Esophagus squamous epithelium (tissue), 5 donors: ENCODE measurements at regions not wholly inside any gene's neighbourhood (a gene's known extent, or its start where the extent isn't known, plus 50 kb on each side); places are given as distances from the start of the nearest gene placed in this dataset.

Experiments
- DNase-seq: peaks from one replicate; lab custom pipeline; 2025; lab: John Stamatoyannopoulos, UW
- H3K27ac ChIP-seq, 4 donors: fragments of 200-600 bp; sonication (generic); one replicate each; pipeline ENCODE4 v1.5.1; 2016 to 2019; ENCODE audit warnings: mild to moderate bottlenecking in 1 of 4
- H3K27me3 ChIP-seq, 4 donors: fragments of 200-600 bp; sonication (generic); 1 replicate in 3 of 4; 2 replicates in 1 of 4; pipeline versions ENCODE4 v1.5.1 to v1.6.0; 2017 to 2021; ENCODE audit warnings: antibody characterized with exemption in 1 of 4
- H3K36me3 ChIP-seq, 3 donors: fragments of 200-600 bp; sonication (generic); one replicate each; pipeline ENCODE4 v1.5.1; 2016 to 2019
- H3K4me1 ChIP-seq, 3 donors: fragments of 200-600 bp; sonication (generic); one replicate each; pipeline ENCODE4 v1.5.1; 2017 to 2019
- H3K4me3 ChIP-seq, 4 donors: fragments of 200-600 bp; sonication (generic); 1 replicate in 3 of 4; 2 replicates in 1 of 4; pipeline ENCODE4 v1.5.1; 2016 to 2019; ENCODE audit warnings: mild to moderate bottlenecking in 2 of 4, moderate library complexity in 1 of 4
- H3K9me3 ChIP-seq, 3 donors: fragments of 200-600 bp; sonication (generic); one replicate each; pipeline ENCODE4 v1.5.1; 2016 to 2019
- POLR2A ChIP-seq, 4 donors: fragments of 450-650 bp; IDR thresholded peaks; one replicate each; pipeline ENCODE4 v1.6.1; 2017; ENCODE audit warnings: antibody characterized with exemption in 4 of 4, mild to moderate bottlenecking in 4 of 4, moderate library complexity in 3 of 4
- WGBS, 2 donors: methylation state at CpG; one replicate each; pipeline ENCODE4 v1.1.5; 2018; 5-methylcytosine and 5-hydroxymethylcytosine counted together
- intact Hi-C: fragments of 100-400 bp; cut with DNase I; formaldehyde crosslinking; loops from one replicate; pipeline ENCODE4 v1.15.0; 2022
- TF ChIP-seq, protein P1 (sequence below), 6 experiments: fragments of 450-650 bp in 4 of 6; fragments of 200-600 bp in 2 of 6; sonication (generic) in 2 of 6; IDR thresholded peaks; one replicate each; pipeline ENCODE4 v1.5.1; 2016 to 2019; ENCODE audit warnings: antibody characterized with exemption in 6 of 6, mild to moderate bottlenecking in 4 of 6, moderate library complexity in 4 of 6
- donor health status: DM: yes; HTN: yes; CAD: no.

DNA sequence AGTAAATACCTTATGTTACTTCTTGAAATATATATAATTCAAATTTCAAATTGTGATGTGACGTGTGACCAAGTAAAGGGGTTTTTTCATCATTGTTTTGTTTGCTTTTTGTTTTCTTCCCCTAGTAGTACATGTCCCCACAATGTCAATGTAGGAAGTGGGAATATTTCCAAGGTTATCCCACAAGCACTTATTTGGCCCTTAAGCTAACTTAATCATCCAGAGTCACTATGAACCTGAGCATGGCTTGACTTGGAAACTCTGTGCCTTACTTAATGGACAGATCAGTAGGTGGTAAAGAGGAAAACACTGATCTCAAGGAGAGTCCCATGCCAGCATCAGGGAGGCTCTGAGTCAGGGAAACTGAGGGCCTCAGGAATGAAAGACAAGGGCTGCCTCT is 569.3 kb upstream of the IGFBP3 start:
- TF ChIP-seq, protein P1, sequence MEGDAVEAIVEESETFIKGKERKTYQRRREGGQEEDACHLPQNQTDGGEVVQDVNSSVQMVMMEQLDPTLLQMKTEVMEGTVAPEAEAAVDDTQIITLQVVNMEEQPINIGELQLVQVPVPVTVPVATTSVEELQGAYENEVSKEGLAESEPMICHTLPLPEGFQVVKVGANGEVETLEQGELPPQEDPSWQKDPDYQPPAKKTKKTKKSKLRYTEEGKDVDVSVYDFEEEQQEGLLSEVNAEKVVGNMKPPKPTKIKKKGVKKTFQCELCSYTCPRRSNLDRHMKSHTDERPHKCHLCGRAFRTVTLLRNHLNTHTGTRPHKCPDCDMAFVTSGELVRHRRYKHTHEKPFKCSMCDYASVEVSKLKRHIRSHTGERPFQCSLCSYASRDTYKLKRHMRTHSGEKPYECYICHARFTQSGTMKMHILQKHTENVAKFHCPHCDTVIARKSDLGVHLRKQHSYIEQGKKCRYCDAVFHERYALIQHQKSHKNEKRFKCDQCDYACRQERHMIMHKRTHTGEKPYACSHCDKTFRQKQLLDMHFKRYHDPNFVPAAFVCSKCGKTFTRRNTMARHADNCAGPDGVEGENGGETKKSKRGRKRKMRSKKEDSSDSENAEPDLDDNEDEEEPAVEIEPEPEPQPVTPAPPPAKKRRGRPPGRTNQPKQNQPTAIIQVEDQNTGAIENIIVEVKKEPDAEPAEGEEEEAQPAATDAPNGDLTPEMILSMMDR (IDR thresholded peaks at IDR 0.05) = no peak
- no peak for TF ChIP-seq POLR2A (IDR thresholded peaks at IDR 0.05)
- peaks cover 0 to 5% (median 0%) of the 10 kb centered on the region in 3 donors for H3K4me1 ChIP-seq
- H3K27ac ChIP-seq = no peak overlapping the region
- no peak for DNase-seq
- 66 to 92% methylated on average over 1 of the region's 1 CpG for WGBS, 2 donors
- no peaks in the 10 kb centered on the region for H3K36me3 ChIP-seq
- intact Hi-C loops = no loop called here
- no peaks in the 10 kb centered on the region for H3K27me3 ChIP-seq
- H3K4me3 ChIP-seq = no peak overlapping the region
- H3K9me3 ChIP-seq = no peaks in the 10 kb centered on the region

GRCh38 chr7:46489106-46489505 is 568.0 kb upstream of the IGFBP3 start:
- H3K36me3 ChIP-seq = no peaks in the 10 kb centered on the region
- no peaks in the 10 kb centered on the region for H3K27me3 ChIP-seq
- DNase-seq = no peak
- intact Hi-C loops = no loop called here
- no peaks in the 10 kb centered on the region for H3K9me3 ChIP-seq
- no peak for TF ChIP-seq POLR2A (IDR thresholded peaks at IDR 0.05)
- TF ChIP-seq, protein P1 (IDR thresholded peaks at IDR 0.05) = no peak
- no peak overlapping the region for H3K27ac ChIP-seq
- H3K4me1 ChIP-seq = peaks cover 0 to 5% (median 0%) of the 10 kb centered on the region in 3 donors
- H3K4me3 ChIP-seq = no peak overlapping the region

GRCh38 chr7:46488607-46489006 is 567.5 kb upstream of the IGFBP3 start:
- WGBS, 2 donors = 30 to 35% methylated on average over 2 of the region's 2 CpGs
- no peaks in the 10 kb centered on the region for H3K27me3 ChIP-seq
- TF ChIP-seq, protein P1 (IDR thresholded peaks at IDR 0.05) = no peak
- no peak for TF ChIP-seq POLR2A (IDR thresholded peaks at IDR 0.05)
- DNase-seq = no peak
- no peaks in the 10 kb centered on the region for H3K36me3 ChIP-seq
- no peak overlapping the region for H3K27ac ChIP-seq
- H3K4me3 ChIP-seq = no peak overlapping the region
- H3K9me3 ChIP-seq = no peaks in the 10 kb centered on the region
- H3K4me1 ChIP-seq = peaks cover 0 to 5% (median 0%) of the 10 kb centered on the region in 3 donors
- intact Hi-C loops = no loop called here

DNA sequence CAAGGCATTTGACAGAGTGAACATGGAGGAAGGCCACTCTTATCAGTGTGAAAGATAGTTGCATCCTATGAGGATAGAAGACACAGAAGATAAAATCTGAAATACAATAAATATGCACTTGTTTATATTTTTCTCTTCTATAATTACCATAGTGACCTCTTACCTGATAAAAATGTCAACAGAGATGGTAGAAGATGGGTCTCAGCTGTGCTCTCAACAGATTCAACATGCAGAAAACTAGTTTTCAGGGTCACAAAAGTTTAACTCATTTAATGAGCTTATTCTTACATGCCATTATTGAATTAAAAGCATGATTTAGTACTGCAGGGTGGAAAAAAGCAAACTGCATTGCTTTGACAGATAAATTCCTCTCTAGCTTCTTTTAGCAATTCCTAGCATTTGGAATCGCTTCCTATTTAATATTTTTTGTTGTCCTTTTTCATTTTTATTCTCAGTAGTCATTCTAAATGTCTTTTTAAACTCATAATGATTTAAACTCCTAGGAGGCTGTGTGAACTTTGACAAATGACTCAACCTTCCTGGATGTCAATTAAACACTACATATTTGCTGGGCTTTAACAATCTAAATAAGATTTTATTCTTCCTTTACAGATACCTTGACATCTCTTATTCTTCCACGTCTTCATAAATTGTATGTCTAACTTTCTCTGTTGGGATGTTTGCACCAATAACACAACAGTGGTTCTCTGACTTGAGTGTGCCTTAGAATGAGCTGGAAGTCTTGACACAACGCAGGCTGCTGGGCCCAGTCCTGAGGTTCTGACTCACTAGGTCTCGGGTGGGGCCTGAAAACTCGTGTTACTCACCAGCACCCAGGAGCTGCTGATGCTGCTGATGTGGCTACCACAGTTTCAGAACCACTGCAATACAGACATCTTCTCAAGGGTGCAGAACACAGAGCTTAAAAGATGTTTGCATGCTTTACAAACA is 565.5 kb upstream of the IGFBP3 start:
- Histone ChIP-seq H3K4me3 (no peak overlapping the region), H3K36me3 (no peaks in the 10 kb centered on the region), H3K9me3 (no peaks in the 10 kb centered on the region), H3K27ac (no peak overlapping the region), H3K27me3 (no peaks in the 10 kb centered on the region), H3K4me1 (no peaks in the 10 kb centered on the region)
- intact Hi-C loops = no loop called here
- TF ChIP-seq, protein P1 (IDR thresholded peaks at IDR 0.05) = no peak
- TF ChIP-seq POLR2A (IDR thresholded peaks at IDR 0.05) = no peak
- no peak for DNase-seq
- 22 to 26% methylated on average over 5 of the region's 5 CpGs for WGBS, 2 donors

GRCh38 chr7:46485481-46486065 is 564.5 kb upstream of the IGFBP3 start:
- intact Hi-C loops = no loop called here
- no peaks in the 10 kb centered on the region for H3K4me1 ChIP-seq
- no peaks in the 10 kb centered on the region for H3K27me3 ChIP-seq
- TF ChIP-seq, protein P1 (IDR thresholded peaks at IDR 0.05) = no peak
- TF ChIP-seq POLR2A (IDR thresholded peaks at IDR 0.05) = no peak
- no peak for DNase-seq
- no peaks in the 10 kb centered on the region for H3K36me3 ChIP-seq
- no peaks in the 10 kb centered on the region for H3K9me3 ChIP-seq
- no peak overlapping the region for H3K4me3 ChIP-seq
- no peak overlapping the region for H3K27ac ChIP-seq
- WGBS, 2 donors = 72 to 87% methylated on average over 3 of the region's 3 CpGs
